Progenitor cell of endocrine pancreas (in vitro differentiated cells): ENCODE measurements at regions not wholly inside any gene's neighbourhood (a gene's known extent, or its start where the extent isn't known, plus 50 kb on each side); places are given as distances from the start of the nearest gene placed in this dataset.

Experiments used
- DNase-seq: peaks from one replicate; pipeline ENCODE4 v3.0.0; 2021; ENCODE audit warnings: low spot score; ENCODE audit not compliant: unreplicated experiment
- H3K27ac Mint-ChIP-seq: 2 replicates; pipeline ENCODE4 v1.8.0; 2021; ENCODE audit warnings: mild to moderate bottlenecking, moderate library complexity, mixed read lengths
- H3K27me3 Mint-ChIP-seq: 2 replicates; pipeline ENCODE4 v1.8.0; 2021; ENCODE audit warnings: mixed read lengths
- H3K36me3 Mint-ChIP-seq: 2 replicates; pipeline ENCODE4 v1.8.0; 2022; ENCODE audit warnings: mixed read lengths; ENCODE audit not compliant: insufficient read depth
- H3K4me1 Mint-ChIP-seq: 2 replicates; pipeline ENCODE4 v1.8.0; 2021; ENCODE audit warnings: low read depth, mixed read lengths
- H3K4me3 Mint-ChIP-seq: 2 replicates; pipeline ENCODE4 v1.8.0; 2021; ENCODE audit warnings: low read depth, mild to moderate bottlenecking, moderate library complexity, mixed read lengths
- H3K9me3 Mint-ChIP-seq: 2 replicates; pipeline ENCODE4 v1.8.0; 2021; ENCODE audit warnings: low read depth, mixed read lengths
- CTCF ChIP-seq: fragments of 200-600 bp; sonication (generic); IDR thresholded peaks from one replicate; pipeline ENCODE4 v1.5.0; 2021; ENCODE audit warnings: antibody characterized with exemption, mild to moderate bottlenecking; ENCODE audit not compliant: unreplicated experiment

GRCh38 chr3:187920030-187920429 is 174.8 kb upstream of the BCL6 start:
- Mint-ChIP-seq H3K27ac (no peak overlapping the region), H3K27me3 (peaks cover 3% of the 10 kb centered on the region), H3K9me3 (peaks cover 3% of the 10 kb centered on the region), H3K36me3 (no peaks in the 10 kb centered on the region), H3K4me1 (peaks cover 18% of the 10 kb centered on the region), H3K4me3 (no peak overlapping the region)
- TF ChIP-seq CTCF: no peak
- DNase-seq: no peak

GRCh38 chr3:187920913-187921312 is 175.6 kb upstream of the BCL6 start:
- Mint-ChIP-seq H3K9me3 (peaks cover 3% of the 10 kb centered on the region), H3K27me3 (peaks cover 3% of the 10 kb centered on the region)
- TF ChIP-seq CTCF: no peak

GRCh38 chr3:187921391-187922074 is 176.3 kb upstream of the BCL6 start:
- TF ChIP-seq CTCF: no peak
- Mint-ChIP-seq H3K4me1 (peaks cover 16% of the 10 kb centered on the region), H3K4me3 (no peak overlapping the region), H3K27me3 (peaks cover 3% of the 10 kb centered on the region), H3K27ac (peak overlapping the region; percentile 60), H3K36me3 (no peaks in the 10 kb centered on the region), H3K9me3 (peaks cover 3% of the 10 kb centered on the region)
- no peak for DNase-seq

More at GRCh38 chr3:187920913-187921312, 175.6 kb upstream of the BCL6 start:
- no peak for DNase-seq
- peaks cover 18% of the 10 kb centered on the region for H3K4me1 Mint-ChIP-seq
- H3K4me3 Mint-ChIP-seq: no peak overlapping the region
- no peak overlapping the region for H3K27ac Mint-ChIP-seq
- H3K36me3 Mint-ChIP-seq: no peaks in the 10 kb centered on the region

- no peaks in the 10 kb centered on the region for H3K36me3 Mint-ChIP-seq
- peaks cover 13% of the 10 kb centered on the region for H3K4me1 Mint-ChIP-seq
- H3K27me3 Mint-ChIP-seq: peaks cover 3% of the 10 kb centered on the region
- DNase-seq: no peak
- peaks cover 3% of the 10 kb centered on the region for H3K9me3 Mint-ChIP-seq
- TF ChIP-seq CTCF: no peak
- no peak overlapping the region for H3K4me3 Mint-ChIP-seq
- no peak overlapping the region for H3K27ac Mint-ChIP-seq
These were observed 177.6 kb upstream of the BCL6 start for GRCh38 chr3:187922704-187923416.

GRCh38 chr3:187924651-187925050 is 179.4 kb upstream of the BCL6 start:
- no peak for DNase-seq
- peaks cover 8% of the 10 kb centered on the region for H3K4me1 Mint-ChIP-seq
- no peak for TF ChIP-seq CTCF
- peaks cover 3% of the 10 kb centered on the region for H3K27me3 Mint-ChIP-seq
- H3K9me3 Mint-ChIP-seq: peaks cover 3% of the 10 kb centered on the region
- no peak overlapping the region for H3K4me3 Mint-ChIP-seq
- H3K36me3 Mint-ChIP-seq: no peaks in the 10 kb centered on the region
- no peak overlapping the region for H3K27ac Mint-ChIP-seq
